Ectodermal cell (in vitro differentiated cells): ENCODE measurements at regions not wholly inside any gene's neighbourhood (a gene's known extent, or its start where the extent isn't known, plus 50 kb on each side); places are given as distances from the start of the nearest gene placed in this dataset.

ENCODE experiments used
- H3K27ac ChIP-seq: 2 replicates; pipeline ENCODE4 v1.7.0; 2013; ENCODE audit warnings: mild to moderate bottlenecking, low read depth, low read length; ENCODE audit not compliant: insufficient read depth, poor library complexity, severe bottlenecking
- H3K27me3 ChIP-seq: 2 replicates; pipeline ENCODE4 v1.7.0; 2013; ENCODE audit warnings: mild to moderate bottlenecking, low read length; ENCODE audit not compliant: insufficient read depth, control insufficient read depth, poor library complexity, severe bottlenecking
- H3K36me3 ChIP-seq: one replicate; pipeline ENCODE4 v1.7.0; 2013; ENCODE audit warnings: low read length; ENCODE audit not compliant: control insufficient read depth, insufficient read depth
- H3K4me1 ChIP-seq: one replicate; pipeline ENCODE4 v1.7.0; 2013; ENCODE audit warnings: low read length; ENCODE audit not compliant: control insufficient read depth, insufficient read depth
- H3K4me3 ChIP-seq: 2 replicates; pipeline ENCODE4 v1.7.0; 2013; ENCODE audit warnings: low read depth, low read length, control low read depth; ENCODE audit not compliant: insufficient read depth
- H3K9me3 ChIP-seq: 2 replicates; pipeline ENCODE4 v1.7.0; 2013; ENCODE audit warnings: mild to moderate bottlenecking, low read length, moderate library complexity; ENCODE audit not compliant: control insufficient read depth
- WGBS, 2 experiments: methylation state at CpG; one replicate each; pipeline ENCODE4 v1.1.7; 2013; ENCODE audit warnings: missing lambda C conversion rate in 2 of 2; 5-methylcytosine and 5-hydroxymethylcytosine counted together

DNA sequence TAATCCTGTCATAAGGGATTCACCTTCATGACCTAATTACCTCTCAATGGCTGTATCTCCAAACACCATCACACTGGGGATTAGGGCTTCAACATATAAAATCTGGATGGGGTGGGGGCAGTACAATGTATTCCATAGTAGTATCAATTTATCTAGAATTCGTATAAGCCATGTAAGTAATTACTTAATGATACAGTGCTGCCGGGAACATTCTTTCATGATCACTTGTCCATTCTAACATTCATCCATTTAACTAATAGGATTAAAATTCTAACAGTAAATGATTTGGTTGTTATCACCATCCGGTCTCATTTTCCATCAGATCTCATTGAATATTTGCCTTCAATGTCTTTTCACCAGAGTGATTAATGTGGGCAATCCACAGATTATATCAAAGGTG lies 1620.9 kb upstream of the TENM3 start:
- Histone ChIP-seq H3K9me3 (no peaks in the 10 kb centered on the region), H3K27ac (no peak overlapping the region), H3K4me1 (no peaks in the 10 kb centered on the region)

DNA sequence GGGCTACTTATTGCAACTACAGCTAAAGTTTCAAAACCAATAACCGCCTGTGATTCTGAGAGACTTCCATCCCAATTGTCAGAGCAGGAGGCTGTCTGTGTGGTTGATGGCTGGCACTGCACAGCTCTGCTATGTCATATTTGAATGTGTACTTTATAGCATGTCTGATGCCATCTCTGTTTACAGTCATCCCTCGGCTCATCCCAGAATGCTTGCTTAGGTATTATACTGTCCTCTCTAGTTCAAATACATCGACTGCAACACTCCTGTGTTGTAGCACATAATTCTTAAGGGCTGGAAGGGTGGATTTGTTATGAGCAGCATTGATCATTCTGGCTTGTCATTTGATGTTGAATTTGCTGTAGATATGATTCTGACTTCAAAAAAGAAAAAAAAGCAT lies 1617.5 kb upstream of the TENM3 start:
- WGBS, 2 experiments: 91 to 95% methylated on average over 3 of the region's 3 CpGs
- H3K9me3 ChIP-seq: no peaks in the 10 kb centered on the region
- H3K4me1 ChIP-seq: no peaks in the 10 kb centered on the region
- H3K27me3 ChIP-seq: no peaks in the 10 kb centered on the region
- H3K4me3 ChIP-seq: no peak overlapping the region
- H3K27ac ChIP-seq: no peak overlapping the region
- no peaks in the 10 kb centered on the region for H3K36me3 ChIP-seq

More for the DNA sequence above, 1620.9 kb upstream of the TENM3 start:
- WGBS, 2 experiments: 94% methylated on average over 1 of the region's 3 CpGs; no CpG with 5 or more reads in 1 of the 2 experiments
- Histone ChIP-seq H3K27me3 (no peaks in the 10 kb centered on the region), H3K4me3 (no peak overlapping the region), H3K36me3 (no peaks in the 10 kb centered on the region)

DNA sequence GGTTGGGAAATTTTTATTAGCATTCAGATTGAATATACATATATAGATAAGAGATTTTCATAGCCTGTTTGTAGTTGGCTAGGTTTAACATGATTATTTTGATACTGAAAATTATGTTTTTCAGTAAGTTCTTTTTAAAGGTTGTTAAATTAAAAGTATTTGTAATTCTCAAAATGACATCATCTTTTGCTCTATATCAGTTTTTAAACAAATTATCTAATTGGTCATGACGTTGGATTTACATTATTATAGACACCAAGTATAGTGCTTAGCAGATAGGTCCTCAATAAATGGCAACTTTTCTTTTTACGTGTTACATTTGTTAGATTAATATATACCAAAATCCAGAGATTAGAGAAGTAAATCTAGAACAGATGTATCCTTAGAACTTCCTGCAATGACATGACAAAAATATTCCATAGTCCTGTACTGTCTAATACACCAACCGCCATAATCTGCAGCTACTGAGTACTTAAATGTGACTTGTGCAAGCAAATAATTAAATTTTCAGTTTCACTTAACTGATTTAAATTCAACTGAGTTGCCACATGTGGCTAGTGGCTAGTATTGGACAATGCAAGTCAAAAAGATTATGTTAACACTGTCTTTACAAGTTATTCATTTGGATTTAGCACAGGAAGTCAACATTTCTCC lies 1613.1 kb upstream of the TENM3 start:
- 100% methylated on average over 1 of the region's 3 CpGs for WGBS, 2 experiments
- no peak overlapping the region for H3K27ac ChIP-seq
- no peak overlapping the region for H3K4me3 ChIP-seq
- peaks cover under 1% of the 10 kb centered on the region for H3K4me1 ChIP-seq
- no peaks in the 10 kb centered on the region for H3K27me3 ChIP-seq
- H3K9me3 ChIP-seq: no peaks in the 10 kb centered on the region
- H3K36me3 ChIP-seq: no peaks in the 10 kb centered on the region

DNA sequence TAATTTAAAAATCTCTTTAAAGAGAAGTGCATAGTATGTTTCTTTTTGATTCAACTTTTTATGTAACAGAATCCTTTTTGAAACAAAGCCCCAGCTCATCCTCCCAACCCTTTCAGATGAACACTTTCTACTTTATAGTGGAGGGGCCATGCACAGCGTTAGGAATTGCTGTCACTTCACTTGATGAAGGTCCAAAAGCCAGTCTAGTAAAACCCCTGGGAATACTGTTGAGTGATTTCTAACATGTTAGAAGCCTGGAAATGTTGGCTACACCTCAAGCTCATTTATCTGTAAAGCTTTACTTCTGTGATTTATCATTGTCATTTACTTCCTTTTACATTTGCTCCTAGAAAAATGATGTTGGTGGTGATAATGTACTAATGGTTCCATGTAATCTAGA lies 1608.9 kb upstream of the TENM3 start:
- H3K9me3 ChIP-seq: no peaks in the 10 kb centered on the region
- no peaks in the 10 kb centered on the region for H3K36me3 ChIP-seq
- 45 to 50% methylated on average over 1 of the region's 1 CpG for WGBS, 2 experiments
- no peak overlapping the region for H3K4me3 ChIP-seq
- H3K27me3 ChIP-seq: no peaks in the 10 kb centered on the region
- H3K4me1 ChIP-seq: peaks cover 5% of the 10 kb centered on the region
- H3K27ac ChIP-seq: no peak overlapping the region

DNA sequence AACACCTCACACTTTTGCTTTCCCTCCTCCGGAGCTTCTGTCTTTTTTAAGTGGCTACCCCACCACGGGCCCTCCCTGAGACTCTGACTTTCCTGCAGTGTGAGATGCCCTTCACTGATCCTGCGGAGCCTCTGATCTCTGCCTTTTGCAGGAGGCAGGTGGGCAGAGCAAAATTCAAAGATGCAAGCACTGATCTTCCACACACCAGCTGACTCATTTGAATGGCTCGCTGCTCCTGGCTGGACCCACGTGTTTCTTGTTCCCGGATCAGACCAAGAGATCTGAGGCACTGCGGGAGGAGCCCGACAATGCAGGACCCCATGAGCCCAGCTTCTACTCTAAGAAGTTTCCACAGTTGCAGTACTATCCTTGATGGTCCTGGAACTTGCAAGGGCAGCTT lies 1607.9 kb upstream of the TENM3 start:
- Histone ChIP-seq H3K27me3 (no peaks in the 10 kb centered on the region), H3K4me1 (peaks cover 5% of the 10 kb centered on the region), H3K4me3 (no peak overlapping the region), H3K9me3 (no peaks in the 10 kb centered on the region), H3K36me3 (no peaks in the 10 kb centered on the region), H3K27ac (no peak overlapping the region)
- 31 to 39% methylated on average over 8 of the region's 8 CpGs for WGBS, 2 experiments

DNA sequence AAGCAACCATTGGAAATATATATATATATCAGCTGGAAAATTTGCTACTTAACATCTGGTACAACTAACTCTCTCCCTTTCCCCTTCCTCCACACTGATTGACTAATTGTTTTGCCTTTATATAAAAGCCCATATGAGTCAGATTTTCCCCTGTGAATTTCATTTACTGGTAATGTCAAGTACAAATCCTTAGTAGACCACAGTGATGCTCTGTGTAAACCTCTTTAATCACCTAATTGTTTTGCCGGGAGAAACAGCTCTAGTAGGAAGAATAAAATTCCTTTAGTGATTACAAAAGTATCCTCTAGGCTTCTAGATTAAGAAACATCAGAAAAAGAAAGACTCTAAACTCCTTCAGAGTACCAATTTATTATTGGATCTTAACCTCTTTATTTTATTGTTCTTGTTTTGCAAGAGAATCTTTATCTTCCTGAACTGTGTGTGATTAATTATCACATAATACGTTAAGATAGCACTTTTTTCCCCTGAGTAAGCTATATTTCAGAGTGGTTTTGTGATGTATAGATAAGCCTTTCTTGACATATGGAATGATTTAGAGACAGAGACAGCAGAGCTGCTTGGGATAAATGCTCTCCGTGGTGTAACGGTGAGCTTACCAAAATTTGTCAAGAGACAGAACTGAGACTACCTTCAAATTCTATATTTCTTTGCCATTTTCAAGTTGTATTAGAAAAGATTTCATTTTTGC lies 1606.4 kb upstream of the TENM3 start:
- no peaks in the 10 kb centered on the region for H3K27me3 ChIP-seq
- no peak overlapping the region for H3K4me3 ChIP-seq
- 88 to 98% methylated on average over 4 of the region's 4 CpGs for WGBS, 2 experiments
- H3K4me1 ChIP-seq: peaks cover 5% of the 10 kb centered on the region
- H3K36me3 ChIP-seq: no peaks in the 10 kb centered on the region
- H3K9me3 ChIP-seq: no peaks in the 10 kb centered on the region
- H3K27ac ChIP-seq: no peak overlapping the region

DNA sequence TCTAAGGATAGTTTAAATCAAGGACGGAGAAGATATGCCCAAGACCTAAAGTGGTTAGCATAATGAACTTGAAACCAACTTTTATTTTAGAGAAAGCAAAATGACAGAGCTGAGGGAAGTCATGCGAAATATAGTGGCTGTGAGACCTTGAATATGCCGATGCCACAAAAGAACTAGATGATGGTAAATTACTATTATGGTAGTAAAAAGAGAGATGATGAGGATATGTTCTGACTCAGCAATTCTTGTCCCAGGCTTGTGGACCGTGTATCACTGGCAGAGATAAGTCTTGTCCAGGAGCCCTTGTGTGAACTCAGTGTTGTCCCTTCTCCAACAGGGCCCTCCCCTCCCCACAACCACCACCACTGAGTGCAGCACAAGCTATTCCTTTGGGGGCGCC lies 1605.6 kb upstream of the TENM3 start:
- Histone ChIP-seq H3K27me3 (no peaks in the 10 kb centered on the region), H3K36me3 (no peaks in the 10 kb centered on the region), H3K4me1 (peaks cover 5% of the 10 kb centered on the region), H3K9me3 (no peaks in the 10 kb centered on the region), H3K4me3 (no peak overlapping the region), H3K27ac (no peak overlapping the region)
- WGBS, 2 experiments: 93 to 94% methylated on average over 5 of the region's 5 CpGs

DNA sequence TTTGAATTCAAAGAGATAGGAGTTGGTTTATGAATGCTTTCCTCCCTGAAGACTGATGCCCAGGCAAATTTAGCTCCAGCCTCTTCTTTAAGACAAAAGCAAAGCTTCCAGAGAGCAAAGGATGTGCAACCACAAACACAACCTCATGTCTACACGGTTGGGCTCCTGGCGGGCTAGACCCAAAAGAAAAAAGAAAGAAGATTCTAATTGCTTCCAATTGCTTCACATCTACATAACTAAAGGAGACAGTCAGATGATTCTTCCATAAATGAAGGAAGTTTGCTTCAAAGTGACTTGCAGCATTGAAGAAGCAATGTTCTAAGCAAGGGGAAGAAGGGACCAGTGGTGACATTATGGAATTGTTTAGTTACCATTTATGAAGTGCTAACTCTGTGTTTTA lies 1603.0 kb upstream of the TENM3 start:
- Histone ChIP-seq H3K9me3 (no peaks in the 10 kb centered on the region), H3K27me3 (no peaks in the 10 kb centered on the region), H3K4me3 (no peak overlapping the region), H3K27ac (no peak overlapping the region), H3K36me3 (no peaks in the 10 kb centered on the region), H3K4me1 (peaks cover 4% of the 10 kb centered on the region)
- 19 to 27% methylated on average over 2 of the region's 2 CpGs for WGBS, 2 experiments

DNA sequence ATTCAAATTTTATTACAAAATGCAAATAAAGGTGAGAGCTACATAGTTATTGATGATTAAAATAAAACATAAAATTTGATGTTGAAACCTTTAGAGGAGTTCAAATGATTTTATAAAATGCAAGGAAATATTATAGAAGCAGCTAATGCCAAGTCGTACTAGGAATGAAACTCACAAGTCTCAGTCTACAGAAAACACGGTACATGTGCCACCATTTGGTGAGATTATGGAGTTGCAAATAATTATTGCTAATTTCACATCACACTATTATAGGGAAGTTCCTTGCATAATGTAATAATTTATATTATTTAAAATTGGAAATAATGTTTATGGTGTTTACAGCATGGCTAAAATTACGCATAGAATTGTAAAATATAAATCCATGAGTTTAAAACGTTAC lies 1601.7 kb upstream of the TENM3 start:
- 97 to 100% methylated on average over 2 to 3 of the region's 4 CpGs for WGBS, 2 experiments
- H3K9me3 ChIP-seq: no peaks in the 10 kb centered on the region
- no peaks in the 10 kb centered on the region for H3K36me3 ChIP-seq
- H3K27ac ChIP-seq: no peak overlapping the region
- no peaks in the 10 kb centered on the region for H3K4me1 ChIP-seq
- no peaks in the 10 kb centered on the region for H3K27me3 ChIP-seq
- no peak overlapping the region for H3K4me3 ChIP-seq

DNA sequence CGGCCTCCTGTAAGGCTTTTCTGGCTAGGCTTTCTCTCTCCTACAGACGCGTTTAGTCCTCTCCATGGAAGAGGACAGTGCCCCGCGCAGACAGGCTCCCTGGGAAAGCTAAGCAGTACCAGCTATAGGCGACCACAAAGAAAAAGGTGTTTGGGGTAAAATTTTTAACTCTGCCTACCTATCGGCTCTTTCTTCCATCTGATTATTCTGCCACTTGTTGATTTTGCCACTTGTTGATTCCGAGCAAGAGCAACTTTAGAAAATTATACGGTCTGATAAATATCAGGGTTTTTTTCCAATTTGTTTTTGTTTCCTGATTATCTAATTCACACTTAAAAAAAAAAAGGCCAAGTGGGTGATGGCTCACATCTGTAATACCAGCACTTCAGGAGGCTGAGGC lies 1600.5 kb upstream of the TENM3 start:
- Histone ChIP-seq H3K9me3 (no peaks in the 10 kb centered on the region), H3K4me1 (no peaks in the 10 kb centered on the region), H3K4me3 (no peak overlapping the region), H3K27ac (no peak overlapping the region), H3K27me3 (no peaks in the 10 kb centered on the region), H3K36me3 (no peaks in the 10 kb centered on the region)
- 96 to 97% methylated on average over 9 of the region's 9 CpGs for WGBS, 2 experiments
